IPS-18a (cell line): ENCODE measurements at regions not wholly inside any gene's neighbourhood (a gene's known extent, or its start where the extent isn't known, plus 50 kb on each side); places are given as distances from the start of the nearest gene placed in this dataset.
A peak's percentile ranks its signal among the peaks of the same experiment; 100 is the strongest.
"Not testable (repeated sequence)": the region's sequence is repeated elsewhere in the genome, so short reads cannot be mapped to it uniquely, and the experiment has no call there.

Experiments used
- H3K27ac ChIP-seq: one replicate; pipeline ENCODE4 v1.5.1; 2013; ENCODE audit warnings: low read length
- H3K27me3 ChIP-seq: one replicate; pipeline ENCODE4 v1.6.1; 2013; ENCODE audit warnings: mild to moderate bottlenecking, low read length; ENCODE audit not compliant: control insufficient read depth, insufficient read depth
- H3K36me3 ChIP-seq: one replicate; pipeline ENCODE4 v1.6.1; 2013; ENCODE audit warnings: low read depth, low read length; ENCODE audit not compliant: control insufficient read depth
- H3K4me1 ChIP-seq: one replicate; pipeline ENCODE4 v1.6.1; 2013; ENCODE audit warnings: low read depth, low read length; ENCODE audit not compliant: control insufficient read depth
- H3K4me3 ChIP-seq: one replicate; pipeline ENCODE4 v1.5.1; 2013; ENCODE audit warnings: low read length
- H3K9ac ChIP-seq: one replicate; pipeline ENCODE4 v1.6.1; 2013; ENCODE audit warnings: mild to moderate bottlenecking, low read length, moderate library complexity
- H3K9me3 ChIP-seq: one replicate; pipeline ENCODE4 v1.6.1; 2013; ENCODE audit warnings: low read depth, low read length; ENCODE audit not compliant: control insufficient read depth

- H3K9me3 ChIP-seq, H3K36me3 ChIP-seq, H3K4me1 ChIP-seq, H3K9ac ChIP-seq, H3K27me3 ChIP-seq, H3K27ac ChIP-seq, H3K4me3 ChIP-seq: not testable (repeated sequence)
Measured at GRCh38 chr1:144516172-144516571, 54.7 kb upstream of the NBPF15 start.

GRCh38 chr1:144516906-144517305, 55.4 kb upstream of the NBPF15 start:
- not testable (repeated sequence) for H3K4me3 ChIP-seq, H3K27me3 ChIP-seq, H3K36me3 ChIP-seq, H3K9me3 ChIP-seq, H3K27ac ChIP-seq, H3K4me1 ChIP-seq, H3K9ac ChIP-seq

GRCh38 chr1:144518439-144518838, 57.0 kb upstream of the NBPF15 start:
- not testable (repeated sequence) for H3K9me3 ChIP-seq, H3K9ac ChIP-seq, H3K4me3 ChIP-seq, H3K36me3 ChIP-seq, H3K4me1 ChIP-seq, H3K27ac ChIP-seq, H3K27me3 ChIP-seq

- not testable (repeated sequence) for H3K27ac ChIP-seq, H3K4me1 ChIP-seq, H3K27me3 ChIP-seq, H3K9me3 ChIP-seq, H3K36me3 ChIP-seq, H3K9ac ChIP-seq, H3K4me3 ChIP-seq
Measured at GRCh38 chr1:144519528-144520189, 58.2 kb upstream of the NBPF15 start.

GRCh38 chr1:144523661-144524407, 62.4 kb upstream of the NBPF15 start:
- Histone ChIP-seq H3K27ac (peak overlapping the region; percentile 91), H3K4me3 (peak overlapping the region; percentile 50), H3K9ac (peak overlapping the region; percentile 91)
- not testable (repeated sequence) for H3K36me3 ChIP-seq, H3K4me1 ChIP-seq, H3K27me3 ChIP-seq, H3K9me3 ChIP-seq

- not testable (repeated sequence) for H3K36me3 ChIP-seq, H3K4me3 ChIP-seq, H3K9ac ChIP-seq, H3K27me3 ChIP-seq, H3K4me1 ChIP-seq, H3K27ac ChIP-seq, H3K9me3 ChIP-seq
Measured at GRCh38 chr1:144532156-144532607, 60.5 kb upstream of the PPIAL4F start.

GRCh38 chr1:144533480-144533879, 59.2 kb upstream of the PPIAL4F start:
- not testable (repeated sequence) for H3K27me3 ChIP-seq, H3K9ac ChIP-seq, H3K4me1 ChIP-seq, H3K9me3 ChIP-seq, H3K36me3 ChIP-seq, H3K27ac ChIP-seq, H3K4me3 ChIP-seq

- H3K9ac ChIP-seq, H3K4me1 ChIP-seq, H3K9me3 ChIP-seq, H3K4me3 ChIP-seq, H3K36me3 ChIP-seq, H3K27me3 ChIP-seq, H3K27ac ChIP-seq: not testable (repeated sequence)
Measured at GRCh38 chr1:144534286-144534685, 58.4 kb upstream of the PPIAL4F start.

- H3K4me3 ChIP-seq, H3K36me3 ChIP-seq, H3K4me1 ChIP-seq, H3K9me3 ChIP-seq, H3K27me3 ChIP-seq, H3K27ac ChIP-seq, H3K9ac ChIP-seq: not testable (repeated sequence)
Measured at GRCh38 chr1:144536677-144537076, 56.0 kb upstream of the PPIAL4F start.

GRCh38 chr1:144537234-144537633, 55.5 kb upstream of the PPIAL4F start:
- H3K9ac ChIP-seq, H3K36me3 ChIP-seq: not testable (repeated sequence)

GRCh38 chr1:144538736-144539135, 54.0 kb upstream of the PPIAL4F start:
- not testable (repeated sequence) for H3K27me3 ChIP-seq, H3K36me3 ChIP-seq, H3K4me3 ChIP-seq

More at GRCh38 chr1:144537234-144537633, 55.5 kb upstream of the PPIAL4F start:
- H3K9me3 ChIP-seq, H3K4me3 ChIP-seq, H3K4me1 ChIP-seq, H3K27ac ChIP-seq, H3K27me3 ChIP-seq: not testable (repeated sequence)

More at GRCh38 chr1:144538736-144539135, 54.0 kb upstream of the PPIAL4F start:
- not testable (repeated sequence) for H3K9me3 ChIP-seq, H3K4me1 ChIP-seq, H3K27ac ChIP-seq, H3K9ac ChIP-seq
